Neuronal stem cell (in vitro differentiated cells): ENCODE measurements at regions not wholly inside any gene's neighbourhood (a gene's known extent, or its start where the extent isn't known, plus 50 kb on each side); places are given as distances from the start of the nearest gene placed in this dataset.
"Not testable (repeated sequence)": the region's sequence is repeated elsewhere in the genome, so short reads cannot be mapped to it uniquely, and the experiment has no call there.

Experiments
- DNase-seq: peaks from one replicate; pipeline ENCODE4 v3.0.0-alpha.2; 2013; ENCODE audit warnings: low spot score
- H2AFZ ChIP-seq: one replicate; pipeline ENCODE4 v1.6.1; 2013; ENCODE audit warnings: mild to moderate bottlenecking, low read length, inconsistent platforms
- H2AK5ac ChIP-seq: 2 replicates; pipeline ENCODE4 v1.6.1; 2013; ENCODE audit warnings: low read depth, mild to moderate bottlenecking, inconsistent platforms, low read length, moderate library complexity, mixed read lengths
- H2BK120ac ChIP-seq: 2 replicates; pipeline ENCODE4 v1.6.1; 2013; ENCODE audit warnings: low read depth, mild to moderate bottlenecking, inconsistent platforms, low read length, moderate library complexity, mixed read lengths
- H2BK12ac ChIP-seq: one replicate; pipeline ENCODE4 v1.6.1; 2013; ENCODE audit warnings: low read length, inconsistent platforms
- H2BK15ac ChIP-seq: 2 replicates; pipeline ENCODE4 v1.6.1; 2013; ENCODE audit warnings: mild to moderate bottlenecking, low read length, inconsistent platforms, mixed read lengths
- H2BK5ac ChIP-seq: one replicate; pipeline ENCODE4 v1.6.1; 2013; ENCODE audit warnings: inconsistent platforms, mild to moderate bottlenecking, low read length, moderate library complexity
- H3K14ac ChIP-seq: one replicate; pipeline ENCODE4 v1.6.1; 2013; ENCODE audit warnings: low read length, inconsistent platforms
- H3K18ac ChIP-seq: 2 replicates; pipeline ENCODE4 v1.6.1; 2013; ENCODE audit warnings: low read length, inconsistent platforms
- H3K23ac ChIP-seq: 2 replicates; pipeline ENCODE4 v1.6.1; 2013; ENCODE audit warnings: low read depth, mild to moderate bottlenecking, mixed read lengths, low read length, inconsistent platforms; ENCODE audit not compliant: poor library complexity
- H3K27ac ChIP-seq: replicated peaks from 3 replicates; pipeline ENCODE4 v1.5.1; 2013; ENCODE audit warnings: low read length, inconsistent platforms
- H3K27me3 ChIP-seq, 3 experiments: 2 replicates each; pipeline ENCODE4 v1.6.1; 2013; ENCODE audit warnings: low read length in 3 of 3, mild to moderate bottlenecking in 2 of 3, inconsistent platforms in 1 of 3, low read depth in 1 of 3, mixed read lengths in 1 of 3, moderate library complexity in 1 of 3; ENCODE audit not compliant: control insufficient read depth in 3 of 3, insufficient read depth in 3 of 3
- H3K36me3 ChIP-seq, 2 donors: replicated peaks in 1 of 2; 2 replicates each; pipeline ENCODE4 v1.6.1; 2013; ENCODE audit warnings: low read length in 2 of 2; ENCODE audit not compliant: control insufficient read depth in 2 of 2, insufficient read depth in 2 of 2
- H3K4ac ChIP-seq: 2 replicates; pipeline ENCODE4 v1.6.1; 2013; ENCODE audit warnings: inconsistent platforms, mild to moderate bottlenecking, low read length, moderate library complexity
- H3K4me1 ChIP-seq, 2 donors: 1 replicate in 1 of 2; 2 replicates in 1 of 2; pipeline ENCODE4 v1.6.1; 2013; ENCODE audit warnings: low read length in 2 of 2, low read depth in 1 of 2; ENCODE audit not compliant: control insufficient read depth in 2 of 2, insufficient read depth in 1 of 2
- H3K4me2 ChIP-seq: one replicate; pipeline ENCODE4 v1.6.1; 2013; ENCODE audit warnings: mild to moderate bottlenecking, low read length, inconsistent platforms; ENCODE audit not compliant: insufficient read depth, poor library complexity, severe bottlenecking
- H3K4me3 ChIP-seq, 2 donors: 2 replicates each; pipeline ENCODE4 v1.5.1; 2013; ENCODE audit warnings: low read length in 2 of 2, mild to moderate bottlenecking in 2 of 2, inconsistent platforms in 1 of 2, moderate library complexity in 1 of 2
- H3K79me1 ChIP-seq: one replicate; pipeline ENCODE4 v1.6.1; 2013; ENCODE audit warnings: low read depth, mild to moderate bottlenecking, inconsistent platforms, low read length, moderate library complexity
- H3K9ac ChIP-seq: one replicate; pipeline ENCODE4 v1.6.1; 2013; ENCODE audit warnings: mild to moderate bottlenecking, low read depth, low read length, inconsistent platforms; ENCODE audit not compliant: poor library complexity
- H3K9me3 ChIP-seq, 2 donors: replicated peaks in 1 of 2; 2 replicates each; pipeline versions ENCODE3 to v1.6.1; 2013; ENCODE audit warnings: low read length in 2 of 2, mild to moderate bottlenecking in 2 of 2, inconsistent platforms in 1 of 2, low read depth in 1 of 2, mixed read lengths in 1 of 2, moderate library complexity in 1 of 2; ENCODE audit not compliant: control insufficient read depth in 2 of 2, insufficient read depth in 1 of 2
- H4K8ac ChIP-seq: one replicate; pipeline ENCODE4 v1.6.1; 2013; ENCODE audit warnings: low read depth, mild to moderate bottlenecking, inconsistent platforms, low read length, moderate library complexity
- H4K91ac ChIP-seq: one replicate; pipeline ENCODE4 v1.6.1; 2013; ENCODE audit warnings: low read length, low read depth, mild to moderate bottlenecking, inconsistent platforms; ENCODE audit not compliant: poor library complexity
- WGBS, 2 donors: extraction: QIAGEN DNeasy Blood & Tissue Kit; methylation state at CpG; one replicate each; pipeline ENCODE4 v1.1.7; 2013; ENCODE audit warnings: missing lambda C conversion rate in 2 of 2, mixed read lengths in 1 of 2; ENCODE audit not compliant: insufficient read length in 2 of 2, insufficient replicate concordance in 1 of 2; ENCODE audit errors: extremely low coverage in 2 of 2; 5-methylcytosine and 5-hydroxymethylcytosine counted together

GRCh38 chr4:13922459-13922858 is 294.9 kb upstream of the BOD1L1 start:
- DNase-seq: no peak
- no CpG with 5 or more reads among the region's 2 CpGs for WGBS, 2 donors
- no peak overlapping the region for H3K14ac ChIP-seq
- no peak overlapping the region for H2BK12ac ChIP-seq
- no peak overlapping the region for H2AFZ ChIP-seq
- H3K9me3 ChIP-seq: no peaks in the 10 kb centered on the region
- no peak overlapping the region for H2AK5ac ChIP-seq
- H2BK15ac ChIP-seq: no peak overlapping the region
- H4K91ac ChIP-seq: no peak overlapping the region
- H3K23ac ChIP-seq: no peak overlapping the region
- H2BK120ac ChIP-seq: no peak overlapping the region
- H3K79me1 ChIP-seq: no peaks in the 10 kb centered on the region
- no peak overlapping the region for H2BK5ac ChIP-seq
- H3K4me3 ChIP-seq: no peak overlapping the region
- no peaks in the 10 kb centered on the region for H3K4me1 ChIP-seq
- no peaks in the 10 kb centered on the region for H3K27me3 ChIP-seq
- no peak overlapping the region for H4K8ac ChIP-seq
- no peak overlapping the region for H3K4me2 ChIP-seq
- no peak overlapping the region for H3K18ac ChIP-seq
- H3K27ac ChIP-seq: no peak overlapping the region
- no peak overlapping the region for H3K9ac ChIP-seq
- no peaks in the 10 kb centered on the region for H3K36me3 ChIP-seq
- H3K4ac ChIP-seq: no peak overlapping the region

DNA sequence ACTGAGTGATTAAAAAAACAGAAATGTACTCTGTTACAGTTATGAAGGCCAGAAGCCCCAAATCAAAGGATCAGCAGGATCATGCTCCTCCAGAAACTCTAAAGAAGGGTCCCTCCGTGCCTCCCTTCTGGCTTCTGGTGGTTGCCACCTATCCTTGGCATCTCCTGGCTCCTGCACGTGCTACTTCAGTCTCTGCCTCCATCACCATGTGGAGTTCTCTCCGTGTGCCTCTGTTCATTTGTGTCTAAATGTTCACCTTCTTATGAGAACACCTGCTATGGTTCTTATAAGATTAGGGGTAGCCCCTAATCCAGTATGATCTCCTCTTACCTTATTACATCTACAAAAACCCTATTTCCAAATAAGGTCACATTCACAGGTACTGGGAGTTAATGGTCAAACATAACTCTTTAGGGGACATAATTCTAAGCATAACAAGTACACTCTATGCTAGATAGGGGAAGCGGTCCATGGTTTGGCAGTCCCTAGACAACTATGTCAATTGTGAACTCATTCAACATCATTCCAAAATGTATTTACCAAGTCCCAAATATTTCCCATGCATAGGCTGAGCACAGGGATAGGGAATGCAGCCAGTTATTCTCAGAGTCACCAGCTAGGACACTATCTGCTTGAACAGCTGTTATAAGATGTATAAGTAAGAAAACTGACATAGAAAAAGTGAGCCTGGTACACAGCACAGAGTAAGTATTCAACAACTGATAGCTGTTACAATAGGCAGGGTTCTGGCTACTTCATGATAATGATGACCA is 295.5 kb upstream of the BOD1L1 start:
- no peak overlapping the region for H3K4ac ChIP-seq
- no peaks in the 10 kb centered on the region for H3K4me1 ChIP-seq
- WGBS, 2 donors: no CpG with 5 or more reads among the region's 4 CpGs
- no peak overlapping the region for H3K27ac ChIP-seq
- H3K9ac ChIP-seq: no peak overlapping the region
- no peak overlapping the region for H3K4me2 ChIP-seq
- no peak overlapping the region for H4K91ac ChIP-seq
- no peak overlapping the region for H2AFZ ChIP-seq
- H4K8ac ChIP-seq: no peak overlapping the region
- H3K36me3 ChIP-seq: no peaks in the 10 kb centered on the region
- no peak overlapping the region for H2BK12ac ChIP-seq
- H3K18ac ChIP-seq: no peak overlapping the region
- H3K23ac ChIP-seq: no peak overlapping the region
- H3K79me1 ChIP-seq: no peaks in the 10 kb centered on the region
- no peak overlapping the region for H3K14ac ChIP-seq
- H3K9me3 ChIP-seq: no peaks in the 10 kb centered on the region
- H2BK120ac ChIP-seq: no peak overlapping the region
- H2BK15ac ChIP-seq: no peak overlapping the region
- H3K27me3 ChIP-seq: no peaks in the 10 kb centered on the region
- H2BK5ac ChIP-seq: no peak overlapping the region
- H3K4me3 ChIP-seq: no peak overlapping the region
- no peak for DNase-seq
- H2AK5ac ChIP-seq: no peak overlapping the region

GRCh38 chr4:13924900-13925299 is 297.4 kb upstream of the BOD1L1 start:
- H3K4me3 ChIP-seq, H3K27me3 ChIP-seq, H3K9ac ChIP-seq, H2BK120ac ChIP-seq, H2AFZ ChIP-seq, H3K18ac ChIP-seq, H3K4ac ChIP-seq, H3K14ac ChIP-seq, H3K36me3 ChIP-seq, H3K23ac ChIP-seq, H2AK5ac ChIP-seq, H3K79me1 ChIP-seq, H4K8ac ChIP-seq, H3K9me3 ChIP-seq, DNase-seq, H3K4me2 ChIP-seq, H3K27ac ChIP-seq, H4K91ac ChIP-seq, H2BK15ac ChIP-seq, H3K4me1 ChIP-seq, H2BK12ac ChIP-seq, H2BK5ac ChIP-seq: not testable (repeated sequence)
- no CpG with 5 or more reads among the region's 1 CpG for WGBS, 2 donors

DNA sequence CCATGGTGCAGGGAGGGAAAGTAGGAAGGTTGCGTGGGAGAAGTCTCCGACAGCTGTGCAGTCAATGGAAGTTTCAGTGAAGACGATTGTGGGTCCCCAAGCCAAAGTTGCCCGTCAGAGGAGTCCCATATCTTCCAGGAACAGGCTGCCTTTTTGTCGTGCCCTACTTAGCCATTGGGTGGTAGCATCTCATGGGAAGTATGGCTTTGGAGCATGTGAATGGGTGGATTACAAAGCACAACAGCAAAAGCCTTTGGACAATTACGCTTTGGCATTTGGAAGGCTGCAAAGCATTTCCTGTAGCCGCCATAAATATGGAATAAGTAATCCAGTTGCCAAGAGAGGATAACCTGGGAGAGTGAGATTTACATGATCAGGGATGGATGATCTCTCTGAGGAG is 300.7 kb upstream of the BOD1L1 start:
- Histone ChIP-seq H2AK5ac (no peak overlapping the region), H3K4me3 (no peak overlapping the region), H3K14ac (no peak overlapping the region), H3K4me1 (no peaks in the 10 kb centered on the region), H2BK5ac (no peak overlapping the region), H2BK15ac (no peak overlapping the region), H4K91ac (no peak overlapping the region), H2AFZ (no peak overlapping the region), H2BK12ac (no peak overlapping the region), H3K36me3 (no peaks in the 10 kb centered on the region), H2BK120ac (no peak overlapping the region), H3K9ac (no peak overlapping the region), H3K23ac (no peak overlapping the region), H3K18ac (no peak overlapping the region), H3K27me3 (no peaks in the 10 kb centered on the region), H3K9me3 (no peaks in the 10 kb centered on the region), H3K4ac (no peak overlapping the region), H4K8ac (no peak overlapping the region), H3K79me1 (no peaks in the 10 kb centered on the region), H3K4me2 (no peak overlapping the region), H3K27ac (no peak overlapping the region)
- no CpG with 5 or more reads among the region's 7 CpGs for WGBS, 2 donors
- no peak for DNase-seq
